ENCODE measurements at regions not wholly inside any gene's neighbourhood (a gene's known extent, or its start where the extent isn't known, plus 50 kb on each side); places are given as distances from the start of the nearest gene placed in this dataset.
A peak's percentile ranks its signal among the peaks of the same experiment; 100 is the strongest.
"Not testable (repeated sequence)": the region's sequence is repeated elsewhere in the genome, so short reads cannot be mapped to it uniquely, and the experiment has no call there.

- DNase-seq, result no peak
Measured at GRCh38 chr11:79503028-79503427, 62.2 kb upstream of the TENM4 start.

- no peak for DNase-seq
Measured at GRCh38 chr11:79501707-79502106, 60.9 kb upstream of the TENM4 start.

- not testable (repeated sequence) for DNase-seq
Measured at GRCh38 chr11:79499929-79500328, 59.1 kb upstream of the TENM4 start.

GRCh38 chr11:79498667-79499066 lies 57.8 kb upstream of the TENM4 start:
- DNase-seq, result no peak

GRCh38 chr11:79493555-79494171 lies 52.8 kb upstream of the TENM4 start:
- DNase-seq, result peak; percentile 84

GRCh38 chr11:79492008-79492407 lies 51.2 kb upstream of the TENM4 start:
- DNase-seq, result no peak

Measured in retina (tissue), 1 donor.